Dedifferentiated amniotic fluid mesenchymal stem cell (primary cell): ENCODE measurements at regions not wholly inside any gene's neighbourhood (a gene's known extent, or its start where the extent isn't known, plus 50 kb on each side); places are given as distances from the start of the nearest gene placed in this dataset.
"Not testable (repeated sequence)": the region's sequence is repeated elsewhere in the genome, so short reads cannot be mapped to it uniquely, and the experiment has no call there.

Source experiments
- DNase-seq: peaks from one replicate; pipeline ENCODE4 v3.0.0-alpha.2; 2016; ENCODE audit errors: extremely low spot score

DNA sequence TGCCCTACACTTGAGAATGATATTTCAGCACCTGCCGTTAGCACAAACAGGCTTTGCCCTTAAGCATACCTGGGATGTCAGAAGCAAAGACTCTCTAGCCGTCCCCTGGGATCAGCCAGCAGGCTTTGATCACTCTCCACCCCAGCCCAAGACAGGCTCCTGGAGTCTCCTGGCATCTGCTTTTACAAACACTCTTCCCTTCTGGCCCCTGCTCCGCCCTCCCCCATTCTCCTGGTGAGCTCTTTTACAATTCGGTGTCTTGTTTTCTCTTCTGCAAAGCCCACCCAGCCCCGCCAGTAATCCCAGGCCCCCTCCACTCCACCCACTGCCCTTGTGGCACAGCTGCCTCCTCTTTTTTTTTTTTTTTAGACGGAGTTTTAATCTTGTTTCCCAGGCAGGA lies 50.4 kb downstream of the KATNIP start:
- DNase-seq: no peak

DNA sequence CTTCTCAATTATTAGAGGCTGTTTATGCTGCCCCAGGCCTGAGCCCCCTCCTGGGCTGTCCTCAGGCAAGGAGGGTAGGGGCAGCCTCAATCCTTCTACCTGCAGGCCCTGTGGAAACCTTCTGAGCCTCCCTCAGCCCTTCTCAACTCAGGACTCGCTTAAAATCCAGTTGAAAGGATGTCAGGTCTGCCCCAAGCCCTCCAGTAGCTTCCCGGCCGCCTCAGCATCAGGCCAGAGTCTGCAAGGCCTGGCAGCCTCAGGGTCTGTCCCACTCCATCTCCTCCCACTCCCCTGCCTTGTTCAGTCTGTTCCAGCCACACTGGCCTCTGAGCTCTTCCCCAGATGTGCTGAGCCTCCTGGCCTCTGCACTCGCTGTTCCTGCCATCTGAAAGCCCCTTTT lies 52.2 kb downstream of the KATNIP start:
- DNase-seq: no peak

DNA sequence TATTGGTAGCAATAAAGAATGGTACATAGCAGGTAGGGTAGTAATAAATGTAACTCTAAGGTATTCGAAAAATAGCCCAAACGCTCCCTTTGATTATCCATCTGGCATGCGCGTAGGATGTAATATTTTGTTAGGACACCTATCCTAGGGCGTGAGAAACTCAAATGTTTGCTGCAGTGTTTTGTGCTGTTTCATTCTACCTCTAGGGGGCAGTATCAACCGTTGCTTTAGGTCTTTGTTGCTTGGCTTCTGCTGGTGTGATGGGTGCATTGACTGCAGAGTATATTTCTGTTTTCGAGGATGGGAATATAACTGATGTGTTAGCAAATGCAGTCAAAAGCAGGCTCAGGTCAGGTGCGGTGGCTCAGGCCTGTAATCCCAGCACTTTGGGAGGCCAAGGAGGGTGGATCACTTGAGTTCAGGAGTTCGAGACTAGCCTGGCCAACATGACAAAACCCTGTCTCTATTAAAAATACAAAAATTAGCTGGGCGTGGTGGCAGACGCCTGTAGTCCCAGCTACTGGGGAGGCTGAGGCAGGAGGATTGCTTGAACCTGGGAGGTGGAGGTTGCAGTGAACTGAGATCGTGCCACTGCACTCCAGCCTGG lies 55.7 kb downstream of the KATNIP start:
- not testable (repeated sequence) for DNase-seq

DNA sequence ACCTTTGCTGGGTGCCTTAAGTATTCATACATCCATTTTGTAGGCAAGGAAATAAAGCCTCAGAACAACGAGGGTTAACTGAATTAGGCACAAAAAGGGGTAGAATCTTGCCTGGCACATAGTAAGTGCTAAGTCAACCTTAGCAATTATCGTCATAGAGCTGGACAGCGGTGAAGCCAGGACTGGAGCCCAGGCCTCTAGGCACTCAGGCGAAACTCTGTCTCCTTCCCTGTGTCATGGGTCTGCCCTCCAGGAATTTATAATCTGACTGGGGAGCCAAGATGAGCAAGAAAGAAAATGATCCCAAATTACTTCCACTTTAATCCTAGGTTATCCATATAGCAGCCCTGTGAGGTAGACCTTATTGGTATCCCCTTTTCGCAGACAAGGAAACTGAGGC lies 61.4 kb downstream of the KATNIP start:
- DNase-seq: no peak

DNA sequence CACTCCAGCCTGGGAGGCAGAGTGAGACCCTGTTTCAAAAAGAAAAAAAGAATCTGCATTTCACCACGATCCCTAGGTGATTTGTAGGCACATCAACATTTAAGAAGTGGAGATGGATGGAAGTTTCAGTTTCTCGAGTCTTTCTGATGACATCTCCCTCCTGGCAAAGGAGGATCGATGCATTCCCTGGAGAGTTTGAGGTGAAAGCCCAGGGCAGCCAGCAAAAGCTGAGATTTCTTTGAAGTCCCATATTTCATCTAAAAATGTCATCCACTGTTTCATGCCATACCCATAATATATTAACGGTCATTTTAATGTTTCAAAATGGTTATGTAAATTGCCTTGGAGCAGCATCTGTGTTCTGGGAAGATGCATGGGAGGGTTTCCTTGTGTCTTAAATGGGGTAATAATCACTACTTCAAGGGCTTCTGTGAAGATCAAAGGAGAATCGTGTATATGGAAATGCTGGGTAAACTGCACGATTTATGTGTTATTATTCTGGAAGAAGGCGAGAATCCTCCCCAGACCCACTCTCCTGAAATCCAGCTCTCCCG lies 63.4 kb downstream of the KATNIP start:
- no peak for DNase-seq

DNA sequence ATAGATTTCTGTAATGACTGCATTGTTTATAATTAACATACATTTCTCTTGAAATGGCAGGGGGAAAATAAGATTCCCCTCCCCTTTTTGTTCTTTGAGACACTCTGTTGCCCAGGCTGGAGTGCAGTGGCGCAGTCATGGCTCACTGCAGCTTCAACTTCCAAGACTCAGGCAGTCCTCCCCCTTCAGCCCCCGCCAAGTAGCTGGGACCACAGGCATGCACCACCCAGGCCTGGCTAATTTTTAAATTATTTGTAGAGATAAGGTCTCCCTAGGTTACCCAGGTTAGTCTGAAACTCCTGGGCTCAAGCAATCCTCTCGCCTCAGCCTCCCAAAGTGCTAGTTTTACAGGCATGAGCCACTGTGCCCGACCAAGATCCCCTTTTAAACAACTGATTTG lies 67.7 kb downstream of the KATNIP start:
- no peak for DNase-seq

DNA sequence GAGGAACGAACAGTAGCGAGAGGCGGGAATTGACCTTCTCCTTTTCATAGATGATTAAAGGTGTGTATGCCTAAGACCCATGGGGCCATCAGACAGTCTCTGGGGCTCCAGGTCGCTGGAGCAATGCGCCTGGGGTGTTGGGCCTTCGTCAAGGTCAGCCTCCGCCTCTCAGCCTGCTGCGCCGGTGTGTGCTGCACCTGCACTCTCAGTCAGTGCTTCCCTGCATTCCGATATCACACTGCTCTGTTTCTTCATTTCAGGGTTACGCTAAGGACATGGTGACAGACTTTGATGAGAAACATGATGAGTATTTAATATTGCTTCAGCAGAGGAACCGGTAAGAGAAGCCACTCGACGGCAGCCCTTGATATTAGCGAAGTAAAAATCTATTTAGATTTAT lies 68.2 kb downstream of the KATNIP start:
- DNase-seq: no peak

DNA sequence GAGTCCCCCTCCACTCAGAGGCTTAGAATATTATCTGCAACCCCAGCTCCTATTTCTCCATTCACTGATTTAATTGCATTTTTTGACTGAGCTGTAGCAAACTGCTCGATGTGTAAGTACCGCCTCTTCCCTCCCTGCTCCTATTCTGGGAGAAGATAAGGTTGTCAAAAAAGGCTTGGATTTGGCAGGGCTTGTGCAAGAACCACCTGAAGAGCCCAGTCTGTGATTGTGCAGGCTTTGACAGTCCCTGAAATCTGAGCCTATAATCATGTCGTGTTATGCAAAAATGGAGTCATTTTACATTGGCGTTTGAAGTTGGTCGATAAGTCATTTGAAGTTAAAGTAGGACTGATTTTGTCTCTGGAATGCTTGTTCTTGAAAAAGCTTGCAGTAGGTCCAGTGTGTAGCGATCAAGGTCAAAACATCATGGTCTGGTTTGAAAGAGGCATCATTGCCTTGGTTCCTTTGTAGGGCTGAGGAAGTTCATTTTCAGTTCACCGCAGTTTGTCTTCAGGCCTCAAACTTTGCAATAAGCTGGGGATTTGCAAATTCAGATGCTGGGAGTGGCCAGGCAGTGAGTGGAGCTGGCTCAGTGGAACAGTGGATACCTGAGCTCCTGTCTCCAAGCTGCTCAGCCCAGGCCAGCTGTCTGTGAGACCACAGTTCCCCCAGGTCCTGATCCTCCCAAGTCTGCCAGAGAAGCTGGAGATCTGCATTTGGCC lies 68.8 kb downstream of the KATNIP start:
- DNase-seq: no peak

DNA sequence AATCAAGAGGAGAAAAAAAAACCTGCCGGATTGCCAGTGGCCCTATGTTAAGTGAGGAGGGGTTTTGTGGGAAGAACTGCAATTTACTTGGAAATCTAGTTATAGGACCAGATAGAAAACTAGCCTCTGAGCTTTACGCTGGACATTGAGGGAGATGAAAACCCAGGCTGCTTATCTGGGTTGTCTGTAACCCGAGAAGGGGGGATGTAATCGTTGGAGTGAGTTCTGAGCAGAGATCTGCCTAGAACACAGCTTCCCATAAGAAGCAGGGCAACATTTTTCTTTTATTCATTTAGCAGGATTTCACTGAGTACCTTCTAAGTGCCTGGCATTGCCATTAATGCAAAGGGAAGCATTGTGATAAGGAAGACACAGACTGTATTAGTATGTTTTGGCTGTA lies 70.6 kb downstream of the KATNIP start:
- no peak for DNase-seq

DNA sequence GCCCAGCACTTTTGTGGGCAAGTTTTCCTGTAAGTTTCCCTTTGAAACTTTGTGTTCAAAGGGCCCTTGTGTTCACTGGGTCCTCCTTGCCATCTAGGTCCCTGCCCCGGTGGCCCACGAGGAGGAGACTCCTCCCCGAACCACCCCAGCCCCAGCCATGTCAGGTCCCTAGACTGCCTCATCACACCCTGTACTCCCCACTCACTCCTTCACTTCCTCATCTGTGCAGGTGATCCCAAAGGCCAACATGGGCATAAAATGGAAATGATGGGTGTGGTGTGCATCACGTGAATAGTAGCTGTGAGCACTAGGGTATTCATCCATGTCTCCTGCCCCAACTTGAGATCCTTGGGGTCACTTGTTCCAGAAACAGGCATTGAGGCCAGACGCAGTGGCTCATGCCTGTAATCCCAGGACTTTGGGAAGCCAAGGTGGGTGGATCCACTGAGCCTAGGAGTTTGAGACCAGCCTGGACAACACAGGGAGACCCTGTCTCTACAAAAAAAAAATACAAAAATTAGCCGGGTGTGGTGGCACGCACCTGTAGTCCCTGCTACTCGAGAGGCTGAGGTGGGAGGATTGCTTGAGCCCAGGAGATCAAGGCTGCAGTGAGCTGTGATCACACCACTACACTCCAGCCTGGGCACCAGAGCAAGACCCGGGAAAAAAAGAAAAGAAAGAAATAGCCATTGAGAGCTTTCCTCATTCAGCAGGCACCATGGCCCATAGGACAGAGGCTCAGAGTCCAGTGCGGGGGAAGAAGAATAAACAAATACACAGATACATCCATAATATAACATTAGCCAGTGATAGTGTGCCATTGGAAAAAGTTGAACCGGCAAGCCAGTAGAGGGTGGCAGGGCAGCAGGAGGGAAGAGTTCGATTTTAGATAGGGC lies 74.5 kb downstream of the KATNIP start:
- DNase-seq: no peak

DNA sequence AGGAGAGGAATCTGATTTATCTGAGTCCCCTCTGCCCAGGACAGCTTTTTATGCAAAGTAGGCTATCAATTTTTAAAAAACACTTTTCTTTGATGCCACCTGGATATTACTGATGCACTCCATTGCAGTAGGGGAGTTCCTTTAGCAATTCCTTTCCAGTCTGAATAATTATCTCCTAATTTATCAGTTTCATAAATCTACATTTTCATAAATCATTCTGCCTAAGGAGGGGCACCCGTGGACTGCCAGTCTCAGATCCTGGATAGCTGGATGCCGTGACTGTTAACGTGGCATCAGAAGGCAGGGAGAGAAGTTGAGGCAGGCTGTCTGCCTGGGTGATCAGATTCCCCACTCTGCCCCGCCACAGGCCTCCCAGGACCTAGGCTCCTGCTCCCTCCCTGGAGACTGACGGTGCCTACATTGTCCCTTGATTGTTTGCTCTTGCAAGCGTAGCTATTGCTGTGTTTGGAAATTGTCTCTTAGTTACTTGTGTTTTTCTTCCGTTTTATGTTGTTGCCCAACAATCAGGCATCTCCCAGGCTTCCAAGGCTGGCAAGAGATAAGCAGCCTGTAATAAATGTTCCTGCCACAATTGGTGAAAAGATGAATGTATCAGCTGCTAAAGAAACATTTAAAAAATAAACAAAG lies 75.2 kb downstream of the KATNIP start:
- no peak for DNase-seq

DNA sequence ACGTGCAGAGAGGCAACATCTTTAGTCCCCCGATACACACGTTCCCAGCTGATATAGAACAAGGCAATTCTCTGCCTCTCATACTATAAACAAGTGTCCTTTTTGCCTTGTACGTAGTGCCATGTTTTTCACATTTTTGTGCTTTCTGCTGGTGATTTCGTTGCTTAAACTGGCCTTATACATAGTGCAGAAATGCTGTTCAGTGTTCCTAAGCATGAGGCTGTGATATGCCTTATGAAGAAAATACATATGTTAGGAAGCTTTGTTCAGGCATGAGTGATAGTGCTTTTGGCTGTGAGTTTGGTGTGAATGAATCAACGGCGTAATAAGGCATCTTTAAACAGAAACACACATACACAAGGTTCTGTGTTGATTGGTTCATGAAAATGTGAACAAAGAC lies 77.2 kb downstream of the KATNIP start:
- no peak for DNase-seq

DNA sequence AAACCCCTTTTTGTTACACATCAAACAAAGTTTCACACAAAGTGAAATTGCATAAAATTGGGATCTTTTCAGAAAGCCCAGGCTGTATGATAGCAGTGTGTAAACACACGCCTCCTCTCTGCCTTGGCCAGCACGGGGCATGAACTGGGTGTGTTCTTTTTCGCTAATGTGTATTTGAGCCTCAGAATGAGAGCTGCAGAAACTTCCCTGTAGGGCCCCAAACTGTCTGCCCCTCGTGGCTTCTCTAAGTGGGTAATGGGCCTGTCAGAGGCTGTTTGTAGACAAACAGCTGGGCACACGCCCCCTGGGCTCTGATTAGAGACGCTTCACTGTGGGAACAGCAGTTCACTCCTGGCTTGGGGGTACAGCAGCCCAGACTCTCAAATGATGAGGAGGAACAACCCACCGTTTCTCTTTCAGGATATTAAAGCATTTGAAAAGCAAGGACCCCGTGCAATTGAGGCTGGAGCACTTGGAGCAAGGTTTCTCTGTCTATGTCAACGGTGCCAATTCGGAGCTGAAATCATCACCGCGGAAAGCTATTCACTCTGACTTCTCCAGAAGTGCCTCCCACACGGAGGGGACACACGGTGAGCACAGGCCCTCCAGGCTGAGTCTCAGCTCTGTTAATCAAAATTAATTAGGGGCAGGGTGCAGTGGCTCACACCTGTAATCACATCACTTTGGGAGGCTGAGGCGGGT lies 78.4 kb downstream of the KATNIP start:
- no peak for DNase-seq

DNA sequence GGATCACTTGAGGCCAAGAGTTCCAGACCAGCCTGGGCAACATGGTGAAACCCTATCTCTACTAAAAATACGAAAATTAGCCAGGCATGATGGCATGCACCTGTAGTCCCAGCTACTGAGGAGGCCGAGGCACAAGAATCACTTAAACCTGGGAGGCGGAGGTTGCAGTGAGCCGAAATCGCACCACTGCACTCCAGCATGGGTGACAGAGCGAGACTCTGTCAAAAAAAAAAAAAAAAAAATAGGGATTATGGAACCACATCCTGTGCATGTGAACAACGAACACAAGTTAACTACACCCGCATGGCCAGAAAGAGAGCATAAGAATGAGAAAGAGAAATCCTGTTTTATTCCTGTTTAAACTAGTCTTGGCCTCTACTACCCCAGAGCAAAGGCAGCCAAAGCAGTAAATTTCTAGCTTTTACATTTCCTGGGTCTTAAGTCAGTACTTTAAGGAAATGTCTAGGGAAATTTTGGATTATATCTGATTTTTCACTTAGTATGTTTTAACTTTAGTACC lies 79.1 kb downstream of the KATNIP start:
- not testable (repeated sequence) for DNase-seq

DNA sequence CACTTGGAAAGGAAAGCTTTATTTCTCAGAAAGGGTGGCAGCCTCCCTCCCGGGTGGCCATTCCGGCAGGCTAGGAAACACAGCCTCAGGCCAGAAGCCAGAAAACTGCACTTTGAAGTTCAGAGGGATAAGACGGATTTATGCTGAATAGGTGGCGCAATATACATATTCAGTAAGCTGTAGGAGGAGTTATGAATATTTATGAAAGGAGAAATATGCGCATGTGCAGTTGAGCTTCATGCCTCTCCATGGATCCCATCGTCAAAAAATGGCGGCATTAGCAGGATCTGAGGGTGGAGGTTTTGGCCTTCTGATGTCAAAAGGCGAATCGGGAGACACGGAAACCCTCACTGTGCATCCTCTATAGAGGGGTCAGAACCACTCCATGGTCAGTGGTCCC lies 82.3 kb downstream of the KATNIP start:
- no peak for DNase-seq

DNA sequence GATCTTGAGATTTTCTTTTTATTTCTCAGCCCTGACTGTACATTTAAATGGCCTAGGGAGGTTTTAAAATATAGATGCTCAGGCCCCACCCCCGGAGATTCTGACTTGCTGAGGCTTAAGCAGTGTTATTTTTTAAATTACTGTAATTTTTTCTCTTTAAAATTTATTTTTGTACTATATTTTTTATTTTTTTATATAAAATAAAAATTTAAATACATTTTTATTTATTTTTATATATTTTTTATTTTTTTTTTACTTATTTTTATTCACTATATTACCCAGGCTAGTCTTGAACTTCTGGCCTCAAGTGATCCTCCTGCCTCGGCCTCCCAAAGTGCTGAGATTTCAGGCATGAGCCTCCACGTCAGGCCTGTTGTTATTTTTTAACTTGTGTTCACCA lies 83.3 kb downstream of the KATNIP start:
- no peak for DNase-seq

DNA sequence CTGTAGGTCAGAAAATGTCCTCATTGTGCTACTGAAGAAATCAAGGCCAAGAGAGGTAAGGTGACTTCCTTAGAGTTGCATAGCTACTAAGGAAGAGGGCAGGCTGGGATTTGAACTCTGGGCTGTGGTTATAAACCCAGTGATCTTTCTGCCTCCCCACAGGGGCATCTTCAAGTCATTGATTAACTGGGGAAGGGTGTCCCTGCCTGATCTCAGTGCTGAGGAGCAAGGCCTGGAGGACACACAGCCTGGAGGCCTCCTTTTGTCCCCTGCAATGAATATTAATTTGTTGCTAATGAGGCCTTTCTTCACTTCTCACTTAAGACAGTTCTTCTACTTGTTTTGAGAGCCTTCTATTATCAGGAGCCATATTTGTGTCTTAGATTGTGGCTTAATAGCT lies 83.8 kb downstream of the KATNIP start:
- DNase-seq: no peak

DNA sequence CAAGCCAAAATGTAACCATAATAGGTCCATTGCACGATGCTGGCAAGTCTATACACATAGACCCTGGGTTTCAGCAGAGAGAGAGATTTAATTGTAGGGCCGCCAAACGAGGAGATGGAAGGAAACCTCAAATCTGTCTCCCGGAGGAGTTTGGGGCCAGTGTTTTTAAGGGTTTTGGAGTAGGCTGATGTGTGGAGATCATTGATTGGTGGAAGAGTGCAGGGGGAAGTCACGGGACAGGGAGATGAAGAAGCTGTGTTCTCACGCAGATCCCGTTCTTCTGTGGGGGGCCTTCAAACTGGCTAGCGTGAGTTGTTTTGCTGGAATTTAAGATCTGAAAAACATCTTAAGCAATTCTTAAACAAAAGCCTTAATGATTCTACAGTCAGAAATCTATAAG lies 84.8 kb downstream of the KATNIP start:
- no peak for DNase-seq

DNA sequence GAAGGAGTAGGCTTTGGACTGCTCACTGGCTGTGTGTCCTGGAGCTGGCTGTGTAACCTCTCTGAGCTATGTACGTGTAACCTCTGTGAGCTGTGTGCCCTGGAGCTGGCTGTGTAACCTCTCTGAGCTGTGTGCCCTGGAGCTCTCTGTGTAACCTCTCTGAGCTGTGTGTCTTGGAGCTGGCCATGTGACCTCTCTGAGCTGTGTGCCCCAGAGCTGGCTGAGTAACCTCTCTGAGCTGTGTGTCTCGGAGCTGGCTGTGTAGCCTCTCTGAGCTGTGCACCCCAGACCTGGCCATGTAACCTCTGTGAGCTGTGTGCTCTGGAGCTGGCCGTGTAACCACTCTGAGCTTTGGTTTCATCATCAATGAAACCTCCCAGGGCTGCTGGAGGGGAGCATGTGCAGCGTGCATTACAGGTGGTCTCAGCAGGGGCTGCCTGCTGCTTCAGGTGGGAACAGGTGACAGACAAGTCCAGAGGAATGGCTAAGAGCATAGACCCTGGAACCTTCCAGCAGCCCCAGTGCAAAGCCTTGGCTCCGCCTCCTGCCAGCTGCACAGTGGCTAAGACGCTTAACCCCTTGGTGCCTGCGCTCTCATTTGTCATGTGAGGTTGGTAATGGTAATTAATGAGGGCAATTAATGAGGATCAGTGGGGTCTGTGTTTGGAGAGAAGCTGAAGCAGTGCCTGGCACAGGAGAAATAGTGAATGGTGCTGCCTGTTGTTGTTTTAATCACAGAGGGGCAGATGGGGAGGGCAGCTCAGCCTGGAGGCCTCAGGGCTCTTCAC lies 86.7 kb downstream of the KATNIP start:
- no peak for DNase-seq

DNA sequence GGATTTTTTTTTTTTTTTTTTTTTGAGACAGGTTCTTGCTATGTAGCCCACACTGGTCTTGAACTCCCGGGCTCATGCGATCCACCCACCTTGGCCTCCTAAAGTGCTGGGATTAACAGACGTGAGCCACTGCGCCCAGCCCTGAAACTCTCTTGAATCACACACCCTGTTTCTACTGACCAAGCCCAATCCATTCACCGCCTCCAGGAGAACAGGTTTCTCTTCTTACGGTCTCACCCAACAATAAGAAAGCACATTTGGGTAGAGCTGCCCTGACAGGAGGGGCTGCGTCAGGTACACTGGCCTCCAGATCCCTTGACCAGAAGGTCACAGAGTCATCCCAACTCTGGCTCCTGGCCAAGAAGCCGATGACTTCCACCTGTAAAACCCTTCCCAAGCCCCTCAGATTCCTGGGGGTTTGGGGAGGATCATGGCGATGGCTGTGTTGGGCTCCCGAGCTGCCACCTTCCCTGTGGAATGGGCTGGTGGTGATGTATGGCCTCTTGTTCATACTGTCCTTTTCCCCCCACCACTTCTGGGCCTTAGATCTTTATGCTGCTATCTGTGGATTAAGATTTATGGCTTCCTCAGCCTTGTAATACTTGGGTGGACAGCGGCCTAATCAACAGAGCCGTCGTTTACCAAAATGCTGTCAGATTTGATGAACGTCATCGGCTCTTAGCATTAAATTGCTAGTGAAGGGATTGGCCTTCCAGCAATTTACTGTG lies 89.1 kb downstream of the KATNIP start:
- DNase-seq: no peak
